H1 (cell line): ENCODE measurements at regions not wholly inside any gene's neighbourhood (a gene's known extent, or its start where the extent isn't known, plus 50 kb on each side); places are given as distances from the start of the nearest gene placed in this dataset.

Experiments
- CTCF ChIA-PET: fragments of 300-600 bp; sonication (Branson Sonifier 250); formaldehyde crosslinking; loops from one replicate; lab custom pipeline; 2021; ENCODE audit not compliant: partially characterized antibody; lab: Charles Lee
- POLR2A ChIA-PET: fragments of 300-600 bp; sonication (Branson Sonifier 250); formaldehyde crosslinking; loops from one replicate; lab custom pipeline; 2021; ENCODE audit warnings: inconsistent platforms; ENCODE audit not compliant: partially characterized antibody; lab: Charles Lee
- DNase-seq, 2 experiments: peaks; one replicate each; pipeline versions ENCODE4 v3.0.0 to v3.0.0-alpha.2; 2010 to 2022; ENCODE audit warnings: low spot score in 2 of 2, low read depth in 1 of 2, mixed read lengths in 1 of 2
- FAIRE-seq: peaks from 2 replicates; lab custom pipeline; 2011; peaks lifted over from hg19 to GRCh38; lab: Jason Lieb, UNC
- H2AFZ ChIP-seq: 2 replicates; pipeline ENCODE4 v1.8.1; 2012; ENCODE audit warnings: low read length, inconsistent platforms
- H2AK5ac ChIP-seq: 2 replicates; pipeline ENCODE4 v1.6.1; 2013; ENCODE audit warnings: low read depth, low read length
- H2BK120ac ChIP-seq: replicated peaks from 2 replicates; pipeline ENCODE3; 2013; ENCODE audit warnings: low read depth, low read length, inconsistent platforms
- H2BK12ac ChIP-seq: 2 replicates; pipeline ENCODE4 v1.6.1; 2013; ENCODE audit warnings: low read depth, low read length
- H2BK15ac ChIP-seq: 2 replicates; pipeline ENCODE4 v1.6.1; 2013; ENCODE audit warnings: low read length
- H2BK20ac ChIP-seq: 2 replicates; pipeline ENCODE4 v1.6.1; 2013; ENCODE audit warnings: low read length
- H2BK5ac ChIP-seq: 2 replicates; pipeline ENCODE4 v1.6.1; 2013; ENCODE audit warnings: low read depth, low read length
- H3K14ac ChIP-seq: 2 replicates; pipeline ENCODE4 v1.6.1; 2013; ENCODE audit warnings: inconsistent platforms; ENCODE audit not compliant: insufficient read length
- H3K18ac ChIP-seq: 2 replicates; pipeline ENCODE4 v1.6.1; 2013; ENCODE audit warnings: low read length; ENCODE audit errors: extremely low read depth
- H3K23ac ChIP-seq: 2 replicates; pipeline ENCODE4 v1.6.1; 2013; ENCODE audit warnings: inconsistent platforms; ENCODE audit not compliant: insufficient read length
- H3K23me2 ChIP-seq: 2 replicates; pipeline ENCODE4 v1.6.1; 2013; ENCODE audit warnings: low read depth, low read length
- H3K27ac ChIP-seq: 2 replicates; pipeline ENCODE4 v1.6.1; 2011; ENCODE audit warnings: low read depth, low read length, inconsistent platforms
- H3K27me3 ChIP-seq, 4 experiments: replicated peaks in 1 of 4; 1 replicate in 1 of 4; 2 replicates in 3 of 4; pipeline versions ENCODE4 v1.6.1 to v1.8.1; 2011 to 2013; ENCODE audit warnings: low read length in 3 of 4, mild to moderate bottlenecking in 3 of 4, inconsistent platforms in 2 of 4, mixed read lengths in 2 of 4, moderate library complexity in 1 of 4; ENCODE audit not compliant: control insufficient read depth in 3 of 4, insufficient read depth in 3 of 4; ENCODE audit errors: extremely low read depth in 1 of 4
- H3K36me3 ChIP-seq, 4 experiments: 2 replicates each; pipeline versions ENCODE4 v1.6.1 to v1.8.1; 2011 to 2013; ENCODE audit warnings: mild to moderate bottlenecking in 4 of 4, low read length in 3 of 4, moderate library complexity in 2 of 4, control low read depth in 1 of 4, inconsistent platforms in 1 of 4; ENCODE audit not compliant: insufficient read depth in 4 of 4, control insufficient read depth in 2 of 4
- H3K4ac ChIP-seq: replicated peaks from 2 replicates; pipeline ENCODE3; 2013; ENCODE audit warnings: low read length, low read depth, mixed read lengths, inconsistent platforms; ENCODE audit not compliant: insufficient read length
- H3K4me1 ChIP-seq, 4 experiments: replicated peaks in 1 of 4; 1 replicate in 1 of 4; 2 replicates in 3 of 4; pipeline versions ENCODE4 v1.6.1 to v1.8.1; 2011 to 2013; ENCODE audit warnings: low read length in 3 of 4, inconsistent platforms in 2 of 4, mixed read lengths in 1 of 4; ENCODE audit not compliant: insufficient read depth in 4 of 4, control insufficient read depth in 3 of 4
- H3K4me2 ChIP-seq, 2 experiments: 2 replicates each; pipeline versions ENCODE4 v1.6.1 to v1.8.1; 2011 to 2013; ENCODE audit warnings: low read depth in 2 of 2, low read length in 2 of 2, control low read depth in 1 of 2, inconsistent platforms in 1 of 2, mild to moderate bottlenecking in 1 of 2; ENCODE audit not compliant: insufficient read depth in 1 of 2
- H3K4me3 ChIP-seq, 4 experiments: fragments of 200-600, 300-600 bp in 1 of 4; sonication (generic), shearing (Covaris generic), sonication (Bioruptor Twin) in 1 of 4; 2 replicates each; pipeline versions ENCODE4 v1.5.1 to v1.8.1; 2011 to 2016; ENCODE audit warnings: low read length in 4 of 4, low read depth in 3 of 4, control low read depth in 2 of 4, inconsistent platforms in 2 of 4, mild to moderate bottlenecking in 2 of 4, mixed read lengths in 1 of 4, moderate library complexity in 1 of 4; ENCODE audit not compliant: insufficient read depth in 2 of 4; ENCODE audit errors: extremely low read depth in 1 of 4
- H3K56ac ChIP-seq: replicated peaks from 2 replicates; pipeline ENCODE3; 2013; ENCODE audit warnings: low read depth, mild to moderate bottlenecking, mixed read lengths, low read length, inconsistent platforms; ENCODE audit not compliant: insufficient read length
- H3K79me1 ChIP-seq: 2 replicates; pipeline ENCODE4 v1.6.1; 2013; ENCODE audit warnings: low read depth, low read length, control low read depth
- H3K79me2 ChIP-seq, 2 experiments: 2 replicates each; pipeline versions ENCODE4 v1.6.1 to v1.8.1; 2012 to 2013; ENCODE audit warnings: low read length in 2 of 2, mild to moderate bottlenecking in 2 of 2, inconsistent platforms in 1 of 2; ENCODE audit not compliant: insufficient read depth in 2 of 2, control insufficient read depth in 1 of 2
- H3K9ac ChIP-seq, 4 experiments: replicated peaks in 1 of 4; 1 replicate in 1 of 4; 2 replicates in 3 of 4; pipeline versions ENCODE4 v1.6.1 to v1.8.1; 2011 to 2013; ENCODE audit warnings: low read depth in 3 of 4, low read length in 3 of 4, control low read depth in 2 of 4, mild to moderate bottlenecking in 2 of 4, moderate library complexity in 2 of 4, inconsistent platforms in 1 of 4; ENCODE audit errors: extremely low read depth in 1 of 4
- H3K9me3 ChIP-seq, 2 experiments: 2 replicates each; pipeline versions ENCODE4 v1.6.1 to v1.8.1; 2012 to 2013; ENCODE audit warnings: mild to moderate bottlenecking in 2 of 2, moderate library complexity in 2 of 2, control low read depth in 1 of 2, inconsistent platforms in 1 of 2, low read depth in 1 of 2, low read length in 1 of 2, mixed read lengths in 1 of 2; ENCODE audit not compliant: insufficient read depth in 2 of 2
- H4K20me1 ChIP-seq, 2 experiments: replicated peaks in 1 of 2; 2 replicates each; pipeline versions ENCODE3 to v1.8.1; 2011 to 2013; ENCODE audit warnings: inconsistent platforms in 2 of 2, low read length in 2 of 2, mild to moderate bottlenecking in 1 of 2; ENCODE audit not compliant: insufficient read depth in 2 of 2, control insufficient read depth in 1 of 2
- H4K5ac ChIP-seq: 2 replicates; pipeline ENCODE4 v1.6.1; 2013; ENCODE audit warnings: low read length, low read depth, mixed read lengths, inconsistent platforms; ENCODE audit not compliant: insufficient read length
- H4K8ac ChIP-seq: 2 replicates; pipeline ENCODE4 v1.8.0; 2013; ENCODE audit warnings: mild to moderate bottlenecking, moderate library complexity, low read length, inconsistent platforms; ENCODE audit not compliant: insufficient read depth; ENCODE audit errors: extremely low read depth
- H4K91ac ChIP-seq: replicated peaks from 2 replicates; pipeline ENCODE3; 2013; ENCODE audit warnings: low read length, mixed read lengths, inconsistent platforms; ENCODE audit not compliant: insufficient read length
- BCL11A ChIP-seq, 2 experiments: IDR thresholded peaks; one replicate each; pipeline ENCODE4 v1.6.1; 2011; ENCODE audit warnings: low read depth in 2 of 2, low read length in 2 of 2, mild to moderate bottlenecking in 2 of 2
- BRCA1 ChIP-seq: IDR thresholded peaks from 2 replicates; pipeline ENCODE4 v1.6.1; 2012; ENCODE audit warnings: low read depth, low read length, improper control_type of control experiment
- EP300 ChIP-seq, 2 experiments: IDR thresholded peaks; 1 replicate in 1 of 2; 2 replicates in 1 of 2; pipeline ENCODE4 v1.6.1; 2011 to 2012; ENCODE audit warnings: low read depth in 2 of 2, low read length in 2 of 2, mild to moderate bottlenecking in 2 of 2, borderline replicate concordance in 1 of 2, inconsistent platforms in 1 of 2, moderate library complexity in 1 of 2
- GTF2F1 ChIP-seq: IDR thresholded peaks from 2 replicates; pipeline ENCODE4 v1.6.1; 2012; ENCODE audit warnings: low read depth, low read length, improper control_type of control experiment, borderline replicate concordance
- HDAC6 ChIP-seq: IDR thresholded peaks from one replicate; pipeline ENCODE4 v1.7.1; 2012; ENCODE audit warnings: low read depth, mild to moderate bottlenecking, inconsistent platforms, low read length, moderate library complexity
- JUN ChIP-seq: IDR thresholded peaks from 2 replicates; pipeline ENCODE4 v1.6.1; 2011; ENCODE audit warnings: low read depth, mild to moderate bottlenecking, improper control_type of control experiment, low read length
- KDM4A ChIP-seq: IDR thresholded peaks from one replicate; pipeline ENCODE4 v1.7.1; 2012; ENCODE audit warnings: low read depth, mild to moderate bottlenecking, moderate library complexity, low read length, inconsistent platforms; ENCODE audit not compliant: severe bottlenecking
- POLR2AphosphoS5 ChIP-seq: IDR thresholded peaks from 2 replicates; pipeline ENCODE4 v1.6.1; 2011; ENCODE audit warnings: low read depth, low read length
- RFX5 ChIP-seq: IDR thresholded peaks from 2 replicates; pipeline ENCODE4 v1.6.1; 2011; ENCODE audit warnings: low read depth, low read length, improper control_type of control experiment, borderline replicate concordance
- SIX5 ChIP-seq: IDR thresholded peaks from 2 replicates; pipeline ENCODE4 v1.6.1; 2011; ENCODE audit warnings: mild to moderate bottlenecking, low read depth, low read length
- SP2 ChIP-seq: IDR thresholded peaks from 2 replicates; pipeline ENCODE4 v1.6.1; 2012; ENCODE audit warnings: mild to moderate bottlenecking, low read length, inconsistent platforms
- TAF1 ChIP-seq: IDR thresholded peaks from 2 replicates; pipeline ENCODE4 v1.6.1; 2011; ENCODE audit warnings: mild to moderate bottlenecking, low read depth, low read length
- TBP ChIP-seq: IDR thresholded peaks from 2 replicates; pipeline ENCODE4 v1.6.1; 2011; ENCODE audit warnings: low read depth, low read length, improper control_type of control experiment
- WGBS, 2 experiments: shearing (Covaris generic) in 1 of 2; methylation state at CpG; one replicate each; pipeline versions ENCODE4 v1.1.6 to v1.1.7; 2013 to 2015; ENCODE audit warnings: low lambda C conversion rate in 2 of 2, mixed read lengths in 2 of 2, inconsistent platforms in 1 of 2, low coverage in 1 of 2, missing lambda C conversion rate in 1 of 2; ENCODE audit not compliant: insufficient replicate concordance in 2 of 2, insufficient coverage in 1 of 2, insufficient read length in 1 of 2; ENCODE audit errors: extremely low coverage in 1 of 2, missing lambda C conversion rate in 1 of 2; 5-methylcytosine and 5-hydroxymethylcytosine counted together

- Histone ChIP-seq H2BK15ac (no peak overlapping the region), H3K27ac (no peak overlapping the region), H3K56ac (no peak overlapping the region), H3K23me2 (no peaks in the 10 kb centered on the region), H2BK5ac (no peak overlapping the region), H3K23ac (no peak overlapping the region), H3K4ac (no peak overlapping the region)
- CTCF ChIA-PET: interaction anchor here (0.6 to 1.1 kb wide), 2 partner anchors 31 to 117 kb away, joined by 3 to 4 read pairs; no protein-coding TSS in a partner anchor
- FAIRE-seq: no peak
- no peak for TF ChIP-seq TBP
- TF ChIP-seq KDM4A: no peak
- TF ChIP-seq SP2: no peak
- TF ChIP-seq GTF2F1: no peak
- no peak for TF ChIP-seq BRCA1
- no peak for TF ChIP-seq HDAC6
- no peak for TF ChIP-seq RFX5
- no peak for TF ChIP-seq EP300 (IDR thresholded peaks at IDR 0.05; ENCODE audit: borderline replicate concordance in 1 of 2, low read depth in 2 of 2, low read length in 2 of 2)
- TF ChIP-seq SIX5: no peak
- TF ChIP-seq BCL11A (IDR thresholded peaks at IDR 0.05; ENCODE audit: low read depth in 2 of 2, low read length in 2 of 2): no peak
- TF ChIP-seq POLR2AphosphoS5: no peak
- TF ChIP-seq JUN: no peak
- no peak for TF ChIP-seq TAF1
- TF ChIP-seq, all 59 proteins: peak for 0
- H3K79me2 ChIP-seq: no peaks in the 10 kb centered on the region
- no peak overlapping the region for H2AK5ac ChIP-seq
- no peaks in the 10 kb centered on the region for H3K4me1 ChIP-seq
- H3K36me3 ChIP-seq: no peaks in the 10 kb centered on the region
- 78% methylated on average over 2 of the region's 2 CpGs; no CpG with 5 or more reads in 1 of the 2 experiments for WGBS, 2 experiments
- no peak overlapping the region for H2BK120ac ChIP-seq
- no peak overlapping the region for H2BK12ac ChIP-seq
- no peaks in the 10 kb centered on the region for H3K27me3 ChIP-seq
- H3K9ac ChIP-seq: no peak overlapping the region
- H3K14ac ChIP-seq: no peak overlapping the region
- H3K4me3 ChIP-seq: no peak overlapping the region
- no peak overlapping the region for H4K8ac ChIP-seq
- no peaks in the 10 kb centered on the region for H4K20me1 ChIP-seq
- H2BK20ac ChIP-seq: no peak overlapping the region
- no peaks in the 10 kb centered on the region for H3K79me1 ChIP-seq
- no peak for DNase-seq
- POLR2A ChIA-PET: no interaction called here
- no peaks in the 10 kb centered on the region for H3K9me3 ChIP-seq
- no peak overlapping the region for H2AFZ ChIP-seq
- no peak overlapping the region for H4K5ac ChIP-seq
- no peak overlapping the region for H3K4me2 ChIP-seq
- no peak overlapping the region for H4K91ac ChIP-seq
- H3K18ac ChIP-seq: no peak overlapping the region
Observed at GRCh38 chr3:69554576-69554975, 168.7 kb upstream of the FRMD4B start.
